IMR-90 (cell line): ENCODE measurements at regions not wholly inside any gene's neighbourhood (a gene's known extent, or its start where the extent isn't known, plus 50 kb on each side); places are given as distances from the start of the nearest gene placed in this dataset.

Source experiments
- ATAC-seq: fragments of 200-7000 bp; cut with Tn5 transposase; 2 replicates; pipeline ENCODE4 v1.9.1; 2020; ENCODE audit warnings: low read depth, mild to moderate bottlenecking, moderate library complexity
- BruUV-seq: library from RNA; stranded (reverse); fragments of 400-500 nt; replicated peaks from 2 replicates; lab custom pipeline; 2021; lab: Mats Ljungman, UMichigan
- CTCF ChIA-PET: fragments of 300-600 bp; formaldehyde crosslinking; extraction: SDS; loops from one replicate; lab custom pipeline; 2021; ENCODE audit warnings: antibody characterized with exemption; lab: Yijun Ruan, JAX
- POLR2A ChIA-PET: fragments of 300-600 bp; sonication (Branson Sonifier 250); formaldehyde crosslinking; loops from one replicate; lab custom pipeline; 2022; ENCODE audit warnings: antibody characterized with exemption; ENCODE audit not compliant: unreplicated experiment; lab: Charles Lee
- DNase-seq: peaks from one replicate; pipeline ENCODE4 v3.0.0; 2013
- H2AFZ ChIP-seq: replicated peaks from 2 replicates; pipeline ENCODE3; 2013; ENCODE audit warnings: low read length, mild to moderate bottlenecking; ENCODE audit not compliant: poor library complexity
- H2AK5ac ChIP-seq: 2 replicates; pipeline ENCODE4 v1.6.1; 2013; ENCODE audit warnings: low read depth, low read length, inconsistent platforms
- H2AK9ac ChIP-seq: replicated peaks from 2 replicates; pipeline ENCODE3; 2013; ENCODE audit warnings: mild to moderate bottlenecking, low read depth, low read length, moderate library complexity; ENCODE audit not compliant: poor library complexity
- H2BK120ac ChIP-seq: 2 replicates; pipeline ENCODE4 v1.6.1; 2013; ENCODE audit warnings: low read depth, low read length, inconsistent platforms
- H2BK15ac ChIP-seq: 3 replicates; pipeline ENCODE4 v1.6.1; 2013; ENCODE audit warnings: low read depth, low read length, inconsistent platforms
- H2BK20ac ChIP-seq: 2 replicates; pipeline ENCODE4 v1.6.1; 2013; ENCODE audit warnings: low read depth, mild to moderate bottlenecking, inconsistent platforms, low read length, moderate library complexity
- H2BK5ac ChIP-seq: 2 replicates; pipeline ENCODE4 v1.6.1; 2013; ENCODE audit warnings: mild to moderate bottlenecking, low read depth, low read length, inconsistent platforms; ENCODE audit not compliant: poor library complexity, severe bottlenecking
- H3K14ac ChIP-seq: replicated peaks from 2 replicates; pipeline ENCODE4 v1.6.1; 2013; ENCODE audit warnings: low read depth, low read length, inconsistent platforms
- H3K18ac ChIP-seq: 2 replicates; pipeline ENCODE4 v1.6.1; 2013; ENCODE audit warnings: low read depth, low read length, control low read depth
- H3K23ac ChIP-seq: 2 replicates; pipeline ENCODE4 v1.6.1; 2013; ENCODE audit warnings: low read depth, low read length, inconsistent platforms
- H3K27ac ChIP-seq: 2 replicates; pipeline ENCODE4 v1.5.1; 2013; ENCODE audit warnings: mild to moderate bottlenecking, control low read depth, low read length; ENCODE audit not compliant: insufficient read depth
- H3K27me3 ChIP-seq: 2 replicates; pipeline ENCODE4 v1.6.1; 2013; ENCODE audit warnings: low read length; ENCODE audit not compliant: control insufficient read depth, insufficient read depth
- H3K36me3 ChIP-seq: 2 replicates; pipeline ENCODE4 v1.6.1; 2013; ENCODE audit warnings: low read length, mixed read lengths; ENCODE audit not compliant: control insufficient read depth, insufficient read depth
- H3K4ac ChIP-seq: 2 replicates; pipeline ENCODE4 v1.6.1; 2013; ENCODE audit warnings: low read depth, low read length, inconsistent platforms
- H3K4me1 ChIP-seq: 2 replicates; pipeline ENCODE4 v1.6.1; 2013; ENCODE audit warnings: low read length, mixed read lengths; ENCODE audit not compliant: control insufficient read depth, insufficient read depth
- H3K4me2 ChIP-seq: 2 replicates; pipeline ENCODE4 v1.6.1; 2013; ENCODE audit warnings: low read depth, mild to moderate bottlenecking, control low read depth, low read length, moderate library complexity
- H3K4me3 ChIP-seq: 2 replicates; pipeline ENCODE4 v1.5.1; 2013; ENCODE audit warnings: low read depth, mild to moderate bottlenecking, control low read depth, low read length, moderate library complexity; ENCODE audit not compliant: insufficient read depth
- H3K56ac ChIP-seq: 2 replicates; pipeline ENCODE4 v1.6.1; 2013; ENCODE audit warnings: low read length, inconsistent platforms; ENCODE audit not compliant: insufficient read depth; ENCODE audit errors: extremely low read depth
- H3K79me1 ChIP-seq, 2 experiments: 2 replicates each; pipeline ENCODE4 v1.6.1; 2013; ENCODE audit warnings: low read length in 2 of 2, inconsistent platforms in 1 of 2, low read depth in 1 of 2
- H3K9ac ChIP-seq: 2 replicates; pipeline ENCODE4 v1.6.1; 2013; ENCODE audit warnings: low read depth, low read length, control low read depth
- H3K9me1 ChIP-seq: 2 replicates; pipeline ENCODE4 v1.6.1; 2013; ENCODE audit warnings: low read length, inconsistent platforms; ENCODE audit not compliant: insufficient read depth
- H3K9me3 ChIP-seq: 2 replicates; pipeline ENCODE4 v1.6.1; 2013; ENCODE audit warnings: low read length; ENCODE audit not compliant: control insufficient read depth, insufficient read depth
- H4K20me1 ChIP-seq: 2 replicates; pipeline ENCODE4 v1.6.1; 2013; ENCODE audit warnings: low read length, inconsistent platforms; ENCODE audit not compliant: insufficient read depth
- H4K5ac ChIP-seq: 2 replicates; pipeline ENCODE4 v1.6.1; 2013; ENCODE audit warnings: mild to moderate bottlenecking, low read depth, low read length, control low read depth
- H4K8ac ChIP-seq, 2 experiments: 2 replicates each; pipeline ENCODE4 v1.6.1; 2013; ENCODE audit warnings: low read depth in 2 of 2, low read length in 2 of 2, control low read depth in 1 of 2, inconsistent platforms in 1 of 2
- H4K91ac ChIP-seq: 2 replicates; pipeline ENCODE4 v1.6.1; 2013; ENCODE audit warnings: low read depth, low read length, inconsistent platforms; ENCODE audit not compliant: insufficient read depth
- CEBPB ChIP-seq: IDR thresholded peaks from 2 replicates; pipeline ENCODE4 v1.6.1; 2012; ENCODE audit warnings: low read depth, low read length, improper control_type of control experiment
- FOS ChIP-seq: fragments of 150-350 bp; IDR thresholded peaks from 2 replicates; pipeline ENCODE4 v1.6.1; 2016; ENCODE audit warnings: low read depth, low read length
- NFE2L2 ChIP-seq: fragments of 150-350 bp; IDR thresholded peaks from 2 replicates; pipeline ENCODE4 v1.6.1; 2016; ENCODE audit warnings: low read depth, mild to moderate bottlenecking, low read length
- RCOR1 ChIP-seq: IDR thresholded peaks from 2 replicates; pipeline ENCODE4 v1.6.1; 2012; ENCODE audit warnings: mild to moderate bottlenecking, low read length, improper control_type of control experiment; ENCODE audit not compliant: insufficient replicate concordance
- RFX5 ChIP-seq: IDR thresholded peaks from 2 replicates; pipeline ENCODE4 v1.8.0; 2012; ENCODE audit warnings: low read depth, mild to moderate bottlenecking, low read length, moderate library complexity
- WGBS, 2 experiments: methylation state at CpG; one replicate each; pipeline versions ENCODE4 v1.1.5 to v1.1.7; 2013; ENCODE audit warnings: missing lambda C conversion rate in 2 of 2; ENCODE audit not compliant: insufficient read length in 1 of 2; ENCODE audit errors: extremely low coverage in 2 of 2; 5-methylcytosine and 5-hydroxymethylcytosine counted together
- dilution Hi-C: fragments of 300-500 bp; cut with HindIII; formaldehyde crosslinking; loops from one replicate; pipeline ENCODE4 v1.14.3; 2018; ENCODE audit warnings: low sequenced_read_pairs; ENCODE audit not compliant: unreplicated experiment
- in situ Hi-C: fragments of 300-500 bp; cut with MboI; formaldehyde crosslinking; loops from 3 replicates; pipeline ENCODE4 v1.14.3; 2019; ENCODE audit warnings: low sequenced_read_pairs, inconsistent platforms, mixed read lengths
- intact Hi-C: fragments of 100-400 bp; cut with micrococcal nuclease; formaldehyde crosslinking; loops from 2 replicates; pipeline ENCODE4 v1.10.0; 2022
- TF ChIP-seq, protein P1 (sequence below): fragments of 150-350 bp; IDR thresholded peaks from 2 replicates; pipeline ENCODE4 v1.6.1; 2017; ENCODE audit warnings: mild to moderate bottlenecking, antibody characterized with exemption, low read length, low read depth

DNA sequence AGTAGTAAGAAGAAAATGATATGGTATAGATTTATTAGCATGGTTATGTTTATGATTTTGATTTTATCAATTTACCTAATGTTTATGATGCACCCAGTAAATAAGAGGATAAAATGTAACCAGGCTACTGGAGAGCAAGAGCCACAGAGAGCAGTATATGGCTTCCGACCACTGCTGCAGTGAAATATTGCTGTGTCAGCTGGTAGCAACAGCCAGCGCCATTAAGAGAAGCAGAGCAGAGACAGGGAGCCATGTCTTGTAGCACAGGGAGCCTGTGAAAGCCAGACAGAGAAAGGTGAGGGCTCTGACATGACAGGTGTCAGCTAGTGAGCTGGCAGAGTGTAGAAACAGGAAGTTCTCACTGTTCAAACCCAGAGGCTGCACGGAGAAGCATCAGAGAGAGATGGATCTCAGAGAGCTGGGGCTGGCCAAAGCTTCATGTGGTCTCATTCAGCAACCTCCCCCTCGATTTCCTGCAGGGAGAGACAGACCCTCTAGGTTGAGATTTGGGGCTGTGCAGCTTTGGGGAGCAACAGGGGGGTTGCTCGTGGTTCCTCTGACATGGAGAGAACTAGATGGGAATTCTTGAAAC lies 202.1 kb downstream of the MED10 start:
- no peak overlapping the region for H3K23ac ChIP-seq
- H2BK20ac ChIP-seq, result no peak overlapping the region
- no peak overlapping the region for H3K14ac ChIP-seq
- H3K4me1 ChIP-seq, result no peaks in the 10 kb centered on the region
- no peaks in the 10 kb centered on the region for H4K20me1 ChIP-seq
- TF ChIP-seq NFE2L2 (no peak), CEBPB (no peak), FOS (no peak), RCOR1 (no peak), RFX5 (no peak)
- TF ChIP-seq, protein P1, sequence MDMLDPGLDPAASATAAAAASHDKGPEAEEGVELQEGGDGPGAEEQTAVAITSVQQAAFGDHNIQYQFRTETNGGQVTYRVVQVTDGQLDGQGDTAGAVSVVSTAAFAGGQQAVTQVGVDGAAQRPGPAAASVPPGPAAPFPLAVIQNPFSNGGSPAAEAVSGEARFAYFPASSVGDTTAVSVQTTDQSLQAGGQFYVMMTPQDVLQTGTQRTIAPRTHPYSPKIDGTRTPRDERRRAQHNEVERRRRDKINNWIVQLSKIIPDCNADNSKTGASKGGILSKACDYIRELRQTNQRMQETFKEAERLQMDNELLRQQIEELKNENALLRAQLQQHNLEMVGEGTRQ, result no peak
- POLR2A ChIA-PET, result no interaction called here
- no peak overlapping the region for H3K4ac ChIP-seq
- dilution Hi-C loops (no loop called here), intact Hi-C loops (no loop called here), in situ Hi-C loops (no loop called here)
- CTCF ChIA-PET, result no interaction called here
- H3K18ac ChIP-seq, result no peak overlapping the region
- ATAC-seq, result no peak
- H3K79me1 ChIP-seq, result no peaks in the 10 kb centered on the region
- H3K4me3 ChIP-seq, result no peak overlapping the region
- no peak overlapping the region for H4K8ac ChIP-seq
- no peak overlapping the region for H2AK9ac ChIP-seq
- BruUV-seq, result no TSS peak
- H3K27ac ChIP-seq, result no peak overlapping the region
- H4K5ac ChIP-seq, result no peak overlapping the region
- no peak overlapping the region for H2AFZ ChIP-seq
- no peak overlapping the region for H2BK5ac ChIP-seq
- H2BK120ac ChIP-seq, result no peak overlapping the region
- no peak overlapping the region for H3K56ac ChIP-seq
- no peak overlapping the region for H4K91ac ChIP-seq
- no peak overlapping the region for H3K9ac ChIP-seq
- H3K9me3 ChIP-seq, result peaks cover 18% of the 10 kb centered on the region
- no peak for DNase-seq
- H2BK15ac ChIP-seq, result no peak overlapping the region
- no peaks in the 10 kb centered on the region for H3K27me3 ChIP-seq
- no peak overlapping the region for H3K4me2 ChIP-seq
- no peak overlapping the region for H2AK5ac ChIP-seq
- WGBS, 2 experiments, result 37% methylated on average over 2 of the region's 5 CpGs; no CpG with 5 or more reads in 1 of the 2 experiments
- H3K9me1 ChIP-seq, result no peaks in the 10 kb centered on the region
- no peaks in the 10 kb centered on the region for H3K36me3 ChIP-seq
